HepG2 (cell line): ENCODE measurements at regions not wholly inside any gene's neighbourhood (a gene's known extent, or its start where the extent isn't known, plus 50 kb on each side); places are given as distances from the start of the nearest gene placed in this dataset.

ENCODE experiments used
- ATAC-seq: fragments of 200-7000 bp; cut with Tn5 transposase; 3 replicates; pipeline ENCODE4 v1.9.1; 2020; ENCODE audit warnings: mild to moderate bottlenecking, moderate library complexity
- BruUV-seq: library from RNA; stranded (reverse); fragments of 400-500 nt; replicated peaks from 2 replicates; lab custom pipeline; 2021; lab: Mats Ljungman, UMichigan
- CTCF ChIA-PET: fragments of 300-600 bp; formaldehyde crosslinking; extraction: SDS; loops from one replicate; lab custom pipeline; 2021; ENCODE audit warnings: low total read pairs, inconsistent platforms, low intra/inter-chr PET ratio; lab: Yijun Ruan, JAX
- POLR2A ChIA-PET: fragments of 350-600 bp; sonication (Branson Sonifier 250); formaldehyde crosslinking; loops from one replicate; lab custom pipeline; 2020; ENCODE audit warnings: antibody characterized with exemption, inconsistent platforms; lab: Yijun Ruan, JAX
- DNase-seq: peaks from one replicate; pipeline ENCODE4 v3.0.0-alpha.2; 2015; ENCODE audit warnings: low spot score
- FAIRE-seq: peaks from 3 replicates; lab custom pipeline; 2011; peaks lifted over from hg19 to GRCh38; lab: Jason Lieb, UNC
- H2AFZ ChIP-seq: one replicate; pipeline ENCODE4 v1.6.1; 2011; ENCODE audit warnings: low read length, inconsistent platforms
- H3K27ac ChIP-seq: fragments of 300-600 bp; 3 replicates; pipeline ENCODE4 v1.8.0; 2011; ENCODE audit warnings: mixed run types, mild to moderate bottlenecking, mixed read lengths, low read length, inconsistent platforms; ENCODE audit not compliant: insufficient read depth; ENCODE audit errors: extremely low read length
- H3K27me3 ChIP-seq, 2 experiments: fragments of 200-600 bp in 1 of 2; 2 replicates in 1 of 2; 3 replicates in 1 of 2; pipeline versions ENCODE4 v1.6.0 to v1.8.0; 2011; ENCODE audit warnings: low read length in 2 of 2, mild to moderate bottlenecking in 2 of 2, moderate library complexity in 2 of 2, inconsistent platforms in 1 of 2; ENCODE audit not compliant: insufficient read depth in 2 of 2, control insufficient read depth in 1 of 2
- H3K36me3 ChIP-seq, 2 experiments: fragments of 200-600 bp in 1 of 2; replicated peaks in 1 of 2; 2 replicates in 1 of 2; 3 replicates in 1 of 2; pipeline versions ENCODE4 v1.5.1 to v1.8.0; 2011; ENCODE audit warnings: low read length in 2 of 2, inconsistent platforms in 1 of 2; ENCODE audit not compliant: insufficient read depth in 2 of 2, control insufficient read depth in 1 of 2
- H3K4me1 ChIP-seq: 2 replicates; pipeline ENCODE4 v1.5.1; 2012; ENCODE audit warnings: low read length, inconsistent platforms; ENCODE audit not compliant: insufficient read depth
- H3K4me2 ChIP-seq: 2 replicates; pipeline ENCODE4 v1.6.0; 2011; ENCODE audit warnings: low read depth, low read length, inconsistent platforms
- H3K4me3 ChIP-seq, 3 experiments: fragments of 200-600 bp in 1 of 3; sonication (generic), shearing (Covaris generic) in 1 of 3; replicated peaks in 1 of 3; 2 replicates each; pipeline ENCODE4 v1.5.1; 2011 to 2016; ENCODE audit warnings: low read length in 3 of 3, inconsistent platforms in 2 of 3, low read depth in 2 of 3, mild to moderate bottlenecking in 2 of 3, control low read depth in 1 of 3, mixed read lengths in 1 of 3; ENCODE audit not compliant: insufficient read depth in 1 of 3
- H3K79me2 ChIP-seq: one replicate; pipeline ENCODE4 v1.6.1; 2011; ENCODE audit warnings: low read length, inconsistent platforms; ENCODE audit not compliant: insufficient read depth
- H3K9ac ChIP-seq: 2 replicates; pipeline ENCODE4 v1.6.0; 2011; ENCODE audit warnings: mild to moderate bottlenecking, low read depth, low read length, inconsistent platforms; ENCODE audit not compliant: insufficient read depth
- H3K9me3 ChIP-seq: 2 replicates; pipeline ENCODE4 v1.5.1; 2012; ENCODE audit warnings: mild to moderate bottlenecking, low read length
- H4K20me1 ChIP-seq: 2 replicates; pipeline ENCODE4 v1.6.0; 2011; ENCODE audit warnings: inconsistent platforms, mild to moderate bottlenecking, low read length, moderate library complexity; ENCODE audit not compliant: insufficient read depth
- ADNP ChIP-seq: sonication (generic); formaldehyde crosslinking; IDR thresholded peaks from 2 replicates; pipeline ENCODE4 v1.4.0; 2020; ENCODE audit warnings: missing genetic modification reagents
- ATF3 ChIP-seq: sonication (generic); formaldehyde crosslinking; IDR thresholded peaks from 2 replicates; pipeline ENCODE4 v1.4.0; 2020; ENCODE audit warnings: missing genetic modification reagents
- CREM ChIP-seq, 2 experiments: sonication (generic) in 1 of 2; formaldehyde crosslinking in 1 of 2; IDR thresholded peaks; 2 replicates each; pipeline versions ENCODE4 v1.4.0 to v1.6.1; 2016 to 2020; ENCODE audit warnings: antibody characterized with exemption in 1 of 2, mild to moderate bottlenecking in 1 of 2, missing genetic modification reagents in 1 of 2
- FOXK2 ChIP-seq: fragments of 450-650 bp; IDR thresholded peaks from 2 replicates; pipeline ENCODE4 v1.6.1; 2016
- GATAD1 ChIP-seq: IDR thresholded peaks from 2 replicates; pipeline ENCODE4 v1.6.1; 2016; ENCODE audit warnings: missing genetic modification reagents, missing compliant biosample characterization
- MAFG ChIP-seq: sonication (generic); formaldehyde crosslinking; IDR thresholded peaks from 2 replicates; pipeline ENCODE4 v1.5.1; 2020; ENCODE audit warnings: mild to moderate bottlenecking, missing genetic modification reagents
- RFX3 ChIP-seq: IDR thresholded peaks from 2 replicates; pipeline ENCODE4 v1.6.1; 2016; ENCODE audit warnings: missing biosample characterization, missing genetic modification reagents
- SAFB2 ChIP-seq: sonication (generic); formaldehyde crosslinking; IDR thresholded peaks from 2 replicates; pipeline ENCODE4 v1.5.1; 2020; ENCODE audit warnings: missing genetic modification reagents, low read depth, mild to moderate bottlenecking, borderline replicate concordance
- TAF15 ChIP-seq: fragments of 200-400 bp; formaldehyde crosslinking; IDR thresholded peaks from one replicate; pipeline ENCODE4 v1.6.1; 2018; ENCODE audit warnings: mild to moderate bottlenecking, low read depth, low read length; ENCODE audit not compliant: poor library complexity, severe bottlenecking
- TCF12 ChIP-seq, 2 experiments: fragments of 450-650 bp in 1 of 2; sonication (generic) in 1 of 2; formaldehyde crosslinking in 1 of 2; IDR thresholded peaks; 2 replicates each; pipeline versions ENCODE4 v1.6.1 to v1.8.0; 2017 to 2022; ENCODE audit warnings: antibody characterized with exemption in 1 of 2, mild to moderate bottlenecking in 1 of 2, missing genetic modification reagents in 1 of 2, moderate library complexity in 1 of 2
- ZBTB42 ChIP-seq: sonication (generic); formaldehyde crosslinking; IDR thresholded peaks from 2 replicates; pipeline ENCODE4 v1.5.0; 2020; ENCODE audit warnings: mild to moderate bottlenecking, missing genetic modification reagents
- ZNF878 ChIP-seq: sonication (generic); formaldehyde crosslinking; IDR thresholded peaks from 2 replicates; pipeline ENCODE4 v1.8.1; 2023; ENCODE audit warnings: mild to moderate bottlenecking, missing genetic modification reagents, moderate library complexity
- ZSCAN20 ChIP-seq: sonication (generic); formaldehyde crosslinking; IDR thresholded peaks from 2 replicates; pipeline ENCODE4 v1.4.0; 2020; ENCODE audit warnings: missing genetic modification reagents, mild to moderate bottlenecking, borderline replicate concordance
- ZSCAN25 ChIP-seq: sonication (generic); formaldehyde crosslinking; IDR thresholded peaks from 2 replicates; pipeline ENCODE4 v1.8.0; 2022; ENCODE audit warnings: mild to moderate bottlenecking, missing genetic modification reagents
- WGBS: methylation state at CpG from one replicate; pipeline ENCODE4 v1.1.6; 2017; ENCODE audit warnings: low lambda C conversion rate; 5-methylcytosine and 5-hydroxymethylcytosine counted together
- in situ Hi-C: cut with HindIII; loops from 2 replicates; pipeline ENCODE4 v1.10.0; 2017; ENCODE audit warnings: low pct_unique_long_range_greater_than_20kb; ENCODE audit not compliant: extremely low pct_ligation_motif_present
- intact Hi-C: fragments of 100-400 bp; cut with micrococcal nuclease; formaldehyde crosslinking; loops from one replicate; pipeline ENCODE4 v1.10.0; 2022; ENCODE audit not compliant: unreplicated experiment
- TF ChIP-seq, protein P1 (sequence below): sonication (generic); formaldehyde crosslinking; IDR thresholded peaks from 2 replicates; pipeline ENCODE4 v1.8.0; 2022; ENCODE audit warnings: missing genetic modification reagents, low read depth, mild to moderate bottlenecking, borderline replicate concordance
- TF ChIP-seq, protein P2 (sequence below): IDR thresholded peaks from 2 replicates; pipeline ENCODE4 v1.6.1; 2016; ENCODE audit warnings: low read depth, borderline replicate concordance
- TF ChIP-seq, protein P3 (sequence below): sonication (generic); formaldehyde crosslinking; conservative IDR thresholded peaks from 2 replicates; pipeline ENCODE4 v1.4.0; 2020; ENCODE audit warnings: mild to moderate bottlenecking, missing genetic modification reagents, moderate library complexity
- TF ChIP-seq, protein P4 (sequence below): sonication (generic); formaldehyde crosslinking; IDR thresholded peaks from 2 replicates; pipeline ENCODE4 v1.4.0; 2020; ENCODE audit warnings: missing genetic modification reagents, borderline replicate concordance

DNA sequence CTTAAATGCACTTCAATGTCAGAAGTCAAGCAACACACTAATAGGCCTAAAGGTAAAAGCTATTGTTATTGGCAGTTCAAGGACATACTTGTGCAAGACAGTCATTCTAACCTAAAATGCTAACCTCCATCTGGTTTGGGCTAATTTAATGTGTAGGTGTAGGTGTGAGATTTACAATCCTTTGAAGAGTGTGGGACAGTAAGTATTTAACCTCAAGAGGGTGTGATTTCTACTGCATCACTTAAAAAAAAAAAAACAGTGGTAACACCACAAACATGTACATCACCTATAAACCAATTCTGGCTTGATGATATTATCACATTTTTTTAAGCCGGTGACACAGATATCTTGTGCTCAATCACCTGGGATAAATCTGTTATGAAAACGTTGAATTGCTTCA, 127.5 kb upstream of the MEF2C start:
- ATAC-seq = no peak
- H3K4me3 ChIP-seq = no peak overlapping the region
- no peak overlapping the region for H3K27ac ChIP-seq
- H3K9ac ChIP-seq = no peak overlapping the region
- TF ChIP-seq ZSCAN25 (CRISPR knock-in tag) = no peak
- TF ChIP-seq, protein P1, sequence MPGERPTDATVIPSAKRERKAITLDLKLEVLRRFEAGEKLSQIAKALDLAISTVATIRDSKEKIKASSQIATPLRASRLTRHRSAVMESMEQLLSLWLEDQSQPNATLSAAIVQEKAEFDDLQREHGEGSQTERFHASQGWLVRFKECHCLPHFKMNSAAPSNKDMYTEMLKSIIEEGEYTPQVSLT = no peak
- TF ChIP-seq, protein P2, sequence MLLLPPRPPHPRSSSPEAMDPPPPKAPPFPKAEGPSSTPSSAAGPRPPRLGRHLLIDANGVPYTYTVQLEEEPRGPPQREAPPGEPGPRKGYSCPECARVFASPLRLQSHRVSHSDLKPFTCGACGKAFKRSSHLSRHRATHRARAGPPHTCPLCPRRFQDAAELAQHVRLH (CRISPR knock-in tag) = no peak
- TF ChIP-seq TAF15 = no peak
- TF ChIP-seq, protein P3, sequence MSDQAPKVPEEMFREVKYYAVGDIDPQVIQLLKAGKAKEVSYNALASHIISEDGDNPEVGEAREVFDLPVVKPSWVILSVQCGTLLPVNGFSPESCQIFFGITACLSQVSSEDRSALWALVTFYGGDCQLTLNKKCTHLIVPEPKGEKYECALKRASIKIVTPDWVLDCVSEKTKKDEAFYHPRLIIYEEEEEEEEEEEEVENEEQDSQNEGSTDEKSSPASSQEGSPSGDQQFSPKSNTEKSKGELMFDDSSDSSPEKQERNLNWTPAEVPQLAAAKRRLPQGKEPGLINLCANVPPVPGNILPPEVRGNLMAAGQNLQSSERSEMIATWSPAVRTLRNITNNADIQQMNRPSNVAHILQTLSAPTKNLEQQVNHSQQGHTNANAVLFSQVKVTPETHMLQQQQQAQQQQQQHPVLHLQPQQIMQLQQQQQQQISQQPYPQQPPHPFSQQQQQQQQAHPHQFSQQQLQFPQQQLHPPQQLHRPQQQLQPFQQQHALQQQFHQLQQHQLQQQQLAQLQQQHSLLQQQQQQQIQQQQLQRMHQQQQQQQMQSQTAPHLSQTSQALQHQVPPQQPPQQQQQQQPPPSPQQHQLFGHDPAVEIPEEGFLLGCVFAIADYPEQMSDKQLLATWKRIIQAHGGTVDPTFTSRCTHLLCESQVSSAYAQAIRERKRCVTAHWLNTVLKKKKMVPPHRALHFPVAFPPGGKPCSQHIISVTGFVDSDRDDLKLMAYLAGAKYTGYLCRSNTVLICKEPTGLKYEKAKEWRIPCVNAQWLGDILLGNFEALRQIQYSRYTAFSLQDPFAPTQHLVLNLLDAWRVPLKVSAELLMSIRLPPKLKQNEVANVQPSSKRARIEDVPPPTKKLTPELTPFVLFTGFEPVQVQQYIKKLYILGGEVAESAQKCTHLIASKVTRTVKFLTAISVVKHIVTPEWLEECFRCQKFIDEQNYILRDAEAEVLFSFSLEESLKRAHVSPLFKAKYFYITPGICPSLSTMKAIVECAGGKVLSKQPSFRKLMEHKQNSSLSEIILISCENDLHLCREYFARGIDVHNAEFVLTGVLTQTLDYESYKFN (CRISPR knock-in tag) = no peak
- TF ChIP-seq CREM (IDR thresholded peaks at IDR 0.05) = no peak
- no peak for TF ChIP-seq CREM (CRISPR knock-in tag; IDR thresholded peaks at IDR 0.05)
- TF ChIP-seq ADNP (CRISPR knock-in tag) = no peak
- TF ChIP-seq, protein P4, sequence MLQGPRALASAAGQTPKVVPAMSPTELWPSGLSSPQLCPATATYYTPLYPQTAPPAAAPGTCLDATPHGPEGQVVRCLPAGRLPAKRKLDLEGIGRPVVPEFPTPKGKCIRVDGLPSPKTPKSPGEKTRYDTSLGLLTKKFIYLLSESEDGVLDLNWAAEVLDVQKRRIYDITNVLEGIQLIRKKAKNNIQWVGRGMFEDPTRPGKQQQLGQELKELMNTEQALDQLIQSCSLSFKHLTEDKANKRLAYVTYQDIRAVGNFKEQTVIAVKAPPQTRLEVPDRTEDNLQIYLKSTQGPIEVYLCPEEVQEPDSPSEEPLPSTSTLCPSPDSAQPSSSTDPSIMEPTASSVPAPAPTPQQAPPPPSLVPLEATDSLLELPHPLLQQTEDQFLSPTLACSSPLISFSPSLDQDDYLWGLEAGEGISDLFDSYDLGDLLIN (CRISPR knock-in tag) = no peak
- TF ChIP-seq ZSCAN20 (CRISPR knock-in tag) = no peak
- TF ChIP-seq ZBTB42 = no peak
- no peak for TF ChIP-seq GATAD1 (CRISPR knock-in tag)
- no peak for TF ChIP-seq SAFB2 (CRISPR knock-in tag)
- TF ChIP-seq ATF3 (CRISPR knock-in tag) = no peak
- no peak for TF ChIP-seq MAFG
- no peak for TF ChIP-seq FOXK2
- TF ChIP-seq ZNF878 = no peak
- no peak for TF ChIP-seq RFX3
- TF ChIP-seq TCF12 (IDR thresholded peaks at IDR 0.05) = no peak
- TF ChIP-seq TCF12 (CRISPR knock-in tag; IDR thresholded peaks at IDR 0.05) = no peak
- BruUV-seq = no TSS peak
- no peaks in the 10 kb centered on the region for H3K79me2 ChIP-seq
- no peaks in the 10 kb centered on the region for H3K27me3 ChIP-seq
- H3K4me2 ChIP-seq = no peak overlapping the region
- H4K20me1 ChIP-seq = no peaks in the 10 kb centered on the region
- WGBS = 36% methylated on average over 2 of the region's 2 CpGs
- intact Hi-C loops = no loop called here
- H3K36me3 ChIP-seq = no peaks in the 10 kb centered on the region
- ChIA-PET CTCF (no interaction called here), POLR2A (no interaction called here)
- no peaks in the 10 kb centered on the region for H3K4me1 ChIP-seq
- in situ Hi-C loops = no loop called here
- no peaks in the 10 kb centered on the region for H3K9me3 ChIP-seq
- FAIRE-seq = no peak
- DNase-seq = no peak
- H2AFZ ChIP-seq = no peak overlapping the region
